AG04450 (cell line): ENCODE measurements at regions not wholly inside any gene's neighbourhood (a gene's known extent, or its start where the extent isn't known, plus 50 kb on each side); places are given as distances from the start of the nearest gene placed in this dataset.

ENCODE experiments used
- CTCF ChIA-PET: fragments of 300-600, 350-600 bp; formaldehyde crosslinking; extraction: SDS; loops from one replicate; lab custom pipeline; 2022; ENCODE audit warnings: antibody characterized with exemption, inconsistent platforms; lab: Charles Lee
- POLR2A ChIA-PET: fragments of 350-600 bp; formaldehyde crosslinking; extraction: SDS; loops from one replicate; lab custom pipeline; 2021; ENCODE audit warnings: antibody characterized with exemption, inconsistent platforms; lab: Yijun Ruan, JAX
- DNase-seq: peaks from one replicate; pipeline ENCODE4 v3.0.0-alpha.2; 2011; ENCODE audit warnings: low read depth, low spot score
- H3K27ac ChIP-seq: one replicate; pipeline ENCODE4 v1.5.1; 2012; ENCODE audit warnings: low read depth, low read length, control low read depth
- H3K27me3 ChIP-seq: one replicate; pipeline ENCODE4 v1.6.0; 2012; ENCODE audit warnings: low read length; ENCODE audit not compliant: control insufficient read depth, insufficient read depth
- H3K4me3 ChIP-seq: 2 replicates; pipeline ENCODE4 v1.5.1; 2011; ENCODE audit warnings: mild to moderate bottlenecking, low read depth, low read length, control low read depth
- H3K9me3 ChIP-seq: 2 replicates; pipeline ENCODE4 v1.5.1; 2012; ENCODE audit warnings: low read length; ENCODE audit not compliant: control insufficient read depth, insufficient read depth
- CTCF ChIP-seq: IDR thresholded peaks from 2 replicates; pipeline ENCODE4 v1.5.1; 2011; ENCODE audit warnings: low read depth, low read length, control low read depth, inconsistent platforms

- no peak for DNase-seq
- CTCF ChIA-PET, result interaction anchor here (0.6 to 1.0 kb wide), 2 partner anchors 28 to 684 kb away, joined by 3 read pairs; no protein-coding TSS in a partner anchor
- H3K4me3 ChIP-seq, result no peak overlapping the region
- TF ChIP-seq CTCF, result no peak
- H3K9me3 ChIP-seq, result no peaks in the 10 kb centered on the region
- no peak overlapping the region for H3K27ac ChIP-seq
- POLR2A ChIA-PET, result no interaction called here
- no peaks in the 10 kb centered on the region for H3K27me3 ChIP-seq
Measured at GRCh38 chr15:35973029-35973428, 427.1 kb upstream of the DPH6 start.

GRCh38 chr15:35974052-35974451 lies 428.1 kb upstream of the DPH6 start:
- no peak for TF ChIP-seq CTCF
- CTCF ChIA-PET, result no interaction called here
- Histone ChIP-seq H3K27me3 (no peaks in the 10 kb centered on the region), H3K9me3 (no peaks in the 10 kb centered on the region), H3K4me3 (no peak overlapping the region), H3K27ac (no peak overlapping the region)
- POLR2A ChIA-PET, result no interaction called here
- no peak for DNase-seq

GRCh38 chr15:35975941-35976340 lies 430.0 kb upstream of the DPH6 start:
- H3K27me3 ChIP-seq, result no peaks in the 10 kb centered on the region
- no peak for DNase-seq
- CTCF ChIA-PET, result no interaction called here

GRCh38 chr15:35979608-35980007 lies 433.6 kb upstream of the DPH6 start:
- TF ChIP-seq CTCF, result no peak
- no peaks in the 10 kb centered on the region for H3K9me3 ChIP-seq
- DNase-seq, result no peak
- ChIA-PET CTCF (no interaction called here), POLR2A (no interaction called here)
- no peak overlapping the region for H3K4me3 ChIP-seq
- H3K27ac ChIP-seq, result no peak overlapping the region
- no peaks in the 10 kb centered on the region for H3K27me3 ChIP-seq

More at GRCh38 chr15:35975941-35976340, 430.0 kb upstream of the DPH6 start:
- Histone ChIP-seq H3K4me3 (no peak overlapping the region), H3K27ac (no peak overlapping the region), H3K9me3 (no peaks in the 10 kb centered on the region)
- POLR2A ChIA-PET, result no interaction called here
- TF ChIP-seq CTCF, result no peak

GRCh38 chr15:35980719-35981118 lies 434.8 kb upstream of the DPH6 start:
- CTCF ChIA-PET, result no interaction called here
- Histone ChIP-seq H3K27me3 (no peaks in the 10 kb centered on the region), H3K27ac (no peak overlapping the region), H3K4me3 (no peak overlapping the region), H3K9me3 (no peaks in the 10 kb centered on the region)
- POLR2A ChIA-PET, result no interaction called here
- no peak for TF ChIP-seq CTCF
- no peak for DNase-seq
